ENCODE measurements at regions not wholly inside any gene's neighbourhood (a gene's known extent, or its start where the extent isn't known, plus 50 kb on each side); places are given as distances from the start of the nearest gene placed in this dataset.

DNA sequence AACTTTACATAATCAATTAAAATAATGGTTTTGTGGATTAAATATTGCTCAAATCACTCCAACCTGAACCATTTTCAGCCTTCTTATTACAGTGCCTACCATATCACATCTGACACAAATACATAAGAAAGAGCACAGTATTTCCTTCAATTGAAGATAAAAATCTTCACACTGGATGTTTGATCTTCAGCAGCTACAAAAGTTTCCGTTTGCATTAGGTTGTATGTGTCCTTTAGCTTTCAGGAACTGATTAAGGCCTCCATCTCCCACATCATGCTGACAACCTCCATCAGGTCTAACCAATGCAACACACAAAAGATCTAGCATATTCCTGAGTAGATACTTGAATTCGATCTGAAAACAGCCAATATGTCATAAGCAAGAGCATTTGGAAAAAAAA is 195.1 kb upstream of the NR5A2 start:
- Histone ChIP-seq H3K27ac (ENCODE audit: low read depth, low read length) (no peak overlapping the region), H3F3A (ENCODE audit: insufficient read depth) (no peaks in the 10 kb centered on the region)

DNA sequence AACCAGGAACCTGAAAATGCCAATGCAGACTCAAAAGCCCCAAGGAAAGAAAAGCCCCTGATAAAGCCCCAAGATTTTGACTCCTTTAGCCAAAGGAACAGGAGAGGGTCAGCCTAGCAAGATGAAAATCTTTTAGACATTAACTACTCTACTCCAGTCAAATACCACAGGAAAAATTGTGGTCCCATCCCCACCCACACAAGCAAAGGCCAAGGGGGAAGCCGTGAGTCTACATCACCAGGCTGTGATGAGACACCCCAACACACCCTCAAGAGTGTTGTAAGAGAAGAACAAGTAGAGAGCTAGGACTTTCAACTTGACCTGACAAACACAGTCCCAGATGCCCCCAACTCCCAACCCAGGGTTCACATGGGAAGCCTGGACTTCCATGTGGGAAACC is 192.8 kb upstream of the NR5A2 start:
- Histone ChIP-seq H2AFZ (ENCODE audit: low read depth, low read length, severe bottlenecking) (no peak overlapping the region), H3K9me2 (replicated peaks; ENCODE audit: insufficient read depth, low read length) (no peaks in the 10 kb centered on the region), H4K20me1 (ENCODE audit: low read depth, low read length) (no peaks in the 10 kb centered on the region), H3F3A (ENCODE audit: insufficient read depth) (no peaks in the 10 kb centered on the region), H3K9me3 (ENCODE audit: insufficient read depth, low read length) (no peaks in the 10 kb centered on the region; the same call in 1 of the 2 replicates), H3K27me3 (ENCODE audit: low read length) (no peaks in the 10 kb centered on the region), H3K79me2 (ENCODE audit: insufficient read depth, low read length) (no peaks in the 10 kb centered on the region), H3K36me3 (ENCODE audit: low read length) (no peaks in the 10 kb centered on the region), H3K4me3 (ENCODE audit: insufficient read depth, low read length, poor library complexity, severe bottlenecking) (no peak overlapping the region), H3K27ac (ENCODE audit: low read depth, low read length) (no peak overlapping the region), H3K4me2 (ENCODE audit: low read depth, low read length, poor library complexity, severe bottlenecking) (no peak overlapping the region), H3K9ac (ENCODE audit: low read length) (no peak overlapping the region)
- TF ChIP-seq CTCF (IDR thresholded peaks at IDR 0.05; ENCODE audit: insufficient read depth, low read length, poor library complexity, severe bottlenecking) (no peak), EZH2phosphoT487 (conservative IDR thresholded peaks at IDR 0.05; ENCODE audit: low read length) (no peak)

More for the DNA sequence above, 195.1 kb upstream of the NR5A2 start:
- H3K4me3 ChIP-seq (ENCODE audit: insufficient read depth, low read length, poor library complexity, severe bottlenecking) = no peak overlapping the region
- no peaks in the 10 kb centered on the region for H3K9me3 ChIP-seq (ENCODE audit: insufficient read depth, low read length)
- H3K4me2 ChIP-seq (ENCODE audit: low read depth, low read length, poor library complexity, severe bottlenecking) = no peak overlapping the region
- no peaks in the 10 kb centered on the region for H3K9me2 ChIP-seq (replicated peaks; ENCODE audit: insufficient read depth, low read length)
- H2AFZ ChIP-seq (ENCODE audit: low read depth, low read length, severe bottlenecking) = no peak overlapping the region
- TF ChIP-seq CTCF (IDR thresholded peaks at IDR 0.05; ENCODE audit: insufficient read depth, low read length, poor library complexity, severe bottlenecking) (no peak), EZH2phosphoT487 (conservative IDR thresholded peaks at IDR 0.05; ENCODE audit: low read length) (no peak)
- H3K79me2 ChIP-seq (ENCODE audit: insufficient read depth, low read length) = no peaks in the 10 kb centered on the region
- no peaks in the 10 kb centered on the region for H3K36me3 ChIP-seq (ENCODE audit: low read length)
- H3K9ac ChIP-seq (ENCODE audit: low read length) = no peak overlapping the region
- H4K20me1 ChIP-seq (ENCODE audit: low read depth, low read length) = no peaks in the 10 kb centered on the region
- H3K27me3 ChIP-seq (ENCODE audit: low read length) = no peaks in the 10 kb centered on the region

DNA sequence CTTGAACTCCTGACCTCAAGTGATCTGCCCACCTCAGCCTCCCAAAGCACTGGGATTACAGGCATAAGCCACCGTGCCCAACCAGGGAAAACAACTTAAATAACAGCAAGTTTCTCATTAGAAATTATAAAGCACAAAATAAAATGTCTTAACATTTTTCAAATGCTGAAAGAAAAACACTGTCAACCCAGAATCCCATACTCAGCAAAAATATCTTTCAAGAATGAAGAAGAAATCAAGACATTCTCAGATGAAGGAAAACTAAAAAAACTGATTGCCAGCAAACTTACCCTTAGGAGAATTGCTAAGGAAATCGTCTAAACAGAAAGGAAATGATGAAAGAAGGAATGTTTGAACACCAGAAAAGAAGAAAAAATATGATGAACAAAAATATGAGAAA is 191.1 kb upstream of the NR5A2 start:
- H3K9ac ChIP-seq (ENCODE audit: low read length) = no peak overlapping the region
- no peak overlapping the region for H2AFZ ChIP-seq (ENCODE audit: low read depth, low read length, severe bottlenecking)
- no peaks in the 10 kb centered on the region for H3K36me3 ChIP-seq (ENCODE audit: low read length)
- no peak overlapping the region for H3K4me2 ChIP-seq (ENCODE audit: low read depth, low read length, poor library complexity, severe bottlenecking)
- no peaks in the 10 kb centered on the region for H3K79me2 ChIP-seq (ENCODE audit: insufficient read depth, low read length)
- TF ChIP-seq CTCF (IDR thresholded peaks at IDR 0.05; ENCODE audit: insufficient read depth, low read length, poor library complexity, severe bottlenecking) = no peak
- TF ChIP-seq EZH2phosphoT487 (conservative IDR thresholded peaks at IDR 0.05; ENCODE audit: low read length) = no peak
- no peak overlapping the region for H3K4me3 ChIP-seq (ENCODE audit: insufficient read depth, low read length, poor library complexity, severe bottlenecking)
- no peaks in the 10 kb centered on the region for H3F3A ChIP-seq (ENCODE audit: insufficient read depth)
- no peaks in the 10 kb centered on the region for H4K20me1 ChIP-seq (ENCODE audit: low read depth, low read length)
- no peaks in the 10 kb centered on the region for H3K27me3 ChIP-seq (ENCODE audit: low read length)
- no peaks in the 10 kb centered on the region; the same call in 1 of the 2 replicates for H3K9me3 ChIP-seq (ENCODE audit: insufficient read depth, low read length)
- H3K27ac ChIP-seq (ENCODE audit: low read depth, low read length) = no peak overlapping the region
- H3K9me2 ChIP-seq (replicated peaks; ENCODE audit: insufficient read depth, low read length) = no peaks in the 10 kb centered on the region
